GM12878 (cell line): ENCODE measurements at regions not wholly inside any gene's neighbourhood (a gene's known extent, or its start where the extent isn't known, plus 50 kb on each side); places are given as distances from the start of the nearest gene placed in this dataset.
"Not testable (repeated sequence)": the region's sequence is repeated elsewhere in the genome, so short reads cannot be mapped to it uniquely, and the experiment has no call there.

Source experiments
- ATAC-seq: fragments of 200-7000 bp; cut with Tn5 transposase; 3 replicates; pipeline ENCODE4 v1.9.1; 2020; ENCODE audit warnings: mild to moderate bottlenecking, moderate library complexity
- BruUV-seq: library from RNA; stranded (reverse); fragments of 400-500 nt; replicated peaks from 2 replicates; lab custom pipeline; 2021; lab: Mats Ljungman, UMichigan
- CTCF ChIA-PET: fragments of 300-600 bp; sonication (Branson Sonifier 250); formaldehyde crosslinking; extraction: SDS; loops from one replicate; lab custom pipeline; 2021; ENCODE audit warnings: inconsistent platforms; lab: Yijun Ruan, JAX
- POLR2A ChIA-PET: fragments of 350-600 bp; formaldehyde crosslinking; extraction: SDS; loops from one replicate; lab custom pipeline; 2021; ENCODE audit warnings: inconsistent platforms; lab: Charles Lee
- RAD21 ChIA-PET: fragments of 300-600 bp; sonication (Branson Sonifier 250); formaldehyde crosslinking; loops from one replicate; lab custom pipeline; 2023; ENCODE audit warnings: antibody characterized with exemption; ENCODE audit not compliant: unreplicated experiment; lab: Charles Lee
- SMC1A ChIA-PET: fragments of 300-600 bp; sonication (Branson Sonifier 250); formaldehyde crosslinking; loops from one replicate; lab custom pipeline; 2023; ENCODE audit not compliant: unreplicated experiment, uncharacterized antibody; lab: Charles Lee
- DNase-seq: peaks from one replicate; pipeline ENCODE4 v3.0.0-alpha.2; 2011; ENCODE audit warnings: low read depth, low spot score
- FAIRE-seq: peaks from 3 replicates; lab custom pipeline; 2011; peaks lifted over from hg19 to GRCh38; lab: Jason Lieb, UNC
- H2AFZ ChIP-seq: 2 replicates; pipeline ENCODE4 v1.6.0; 2011; ENCODE audit warnings: low read depth, low read length, control low read depth; ENCODE audit not compliant: control insufficient read depth
- H3K27ac ChIP-seq: 2 replicates; pipeline ENCODE4 v1.5.1; 2011; ENCODE audit warnings: control low read depth; ENCODE audit not compliant: control insufficient read depth, insufficient read depth
- H3K27me3 ChIP-seq, 2 experiments: replicated peaks in 1 of 2; 2 replicates each; pipeline versions ENCODE4 v1.6.0 to v1.6.1; 2011; ENCODE audit warnings: low read length in 1 of 2; ENCODE audit not compliant: control insufficient read depth in 2 of 2, insufficient read depth in 2 of 2
- H3K36me3 ChIP-seq, 2 experiments: 2 replicates each; pipeline ENCODE4 v1.5.1; 2011; ENCODE audit warnings: low read length in 1 of 2; ENCODE audit not compliant: control insufficient read depth in 2 of 2, insufficient read depth in 2 of 2
- H3K4me1 ChIP-seq: 2 replicates; pipeline ENCODE4 v1.6.1; 2011; ENCODE audit warnings: mild to moderate bottlenecking, low read length, moderate library complexity, mixed read lengths; ENCODE audit not compliant: control insufficient read depth, insufficient read depth
- H3K4me2 ChIP-seq: 2 replicates; pipeline ENCODE4 v1.6.0; 2011; ENCODE audit warnings: control low read depth; ENCODE audit not compliant: control insufficient read depth, insufficient read depth
- H3K4me3 ChIP-seq: fragments of 200-600 bp; sonication (generic); 2 replicates; pipeline ENCODE4 v1.5.1; 2016
- H3K79me2 ChIP-seq: 2 replicates; pipeline ENCODE4 v1.6.0; 2011; ENCODE audit warnings: low read length; ENCODE audit not compliant: control insufficient read depth, insufficient read depth
- H3K9ac ChIP-seq: 2 replicates; pipeline ENCODE4 v1.8.0; 2011; ENCODE audit warnings: low read length, control low read depth, mixed read lengths; ENCODE audit not compliant: control insufficient read depth, insufficient read depth
- H3K9me3 ChIP-seq: replicated peaks from 3 replicates; pipeline ENCODE4 v1.5.1; 2011; ENCODE audit warnings: mild to moderate bottlenecking, low read length; ENCODE audit not compliant: control insufficient read depth, insufficient read depth
- H4K20me1 ChIP-seq: 2 replicates; pipeline ENCODE4 v1.6.0; 2011; ENCODE audit not compliant: control insufficient read depth, insufficient read depth
- WGBS: methylation state at CpG from one replicate; pipeline ENCODE4 v1.1.6; 2016; ENCODE audit warnings: low lambda C conversion rate; ENCODE audit not compliant: insufficient replicate concordance, insufficient coverage; ENCODE audit errors: missing lambda C conversion rate; 5-methylcytosine and 5-hydroxymethylcytosine counted together
- in situ Hi-C: fragments of 300-500 bp; cut with MboI; formaldehyde crosslinking; loops from 9 replicates; pipeline ENCODE4 v1.14.3; 2018; ENCODE audit warnings: mixed read lengths
- intact Hi-C: fragments of 100-400 bp; cut with micrococcal nuclease; formaldehyde crosslinking; loops from one replicate; pipeline ENCODE4 v1.14.2; 2022; ENCODE audit not compliant: unreplicated experiment

- H3K27me3 ChIP-seq, RAD21 ChIA-PET, CTCF ChIA-PET, H3K4me3 ChIP-seq, SMC1A ChIA-PET, H3K4me2 ChIP-seq, intact Hi-C loops, POLR2A ChIA-PET, H3K9me3 ChIP-seq, BruUV-seq, H3K36me3 ChIP-seq, ATAC-seq, FAIRE-seq, in situ Hi-C loops, H4K20me1 ChIP-seq, H3K79me2 ChIP-seq, H2AFZ ChIP-seq, H3K9ac ChIP-seq, DNase-seq, H3K27ac ChIP-seq, H3K4me1 ChIP-seq: not testable (repeated sequence)
- WGBS: 36% methylated on average over 2 of the region's 3 CpGs
These were observed 158.8 kb upstream of the ZNG1F start for GRCh38 chr9:41347893-41348292.

- H3K4me1 ChIP-seq, DNase-seq, H3K27me3 ChIP-seq, H3K27ac ChIP-seq, H3K79me2 ChIP-seq, intact Hi-C loops, POLR2A ChIA-PET, H2AFZ ChIP-seq, RAD21 ChIA-PET, H3K4me3 ChIP-seq, CTCF ChIA-PET, H3K9me3 ChIP-seq, H3K9ac ChIP-seq, SMC1A ChIA-PET, H3K4me2 ChIP-seq, BruUV-seq, ATAC-seq, H3K36me3 ChIP-seq, FAIRE-seq, H4K20me1 ChIP-seq, in situ Hi-C loops: not testable (repeated sequence)
- WGBS: 8% methylated on average over 2 of the region's 5 CpGs
These were observed 143.4 kb upstream of the ZNG1F start for GRCh38 chr9:41332562-41332961.

DNA sequence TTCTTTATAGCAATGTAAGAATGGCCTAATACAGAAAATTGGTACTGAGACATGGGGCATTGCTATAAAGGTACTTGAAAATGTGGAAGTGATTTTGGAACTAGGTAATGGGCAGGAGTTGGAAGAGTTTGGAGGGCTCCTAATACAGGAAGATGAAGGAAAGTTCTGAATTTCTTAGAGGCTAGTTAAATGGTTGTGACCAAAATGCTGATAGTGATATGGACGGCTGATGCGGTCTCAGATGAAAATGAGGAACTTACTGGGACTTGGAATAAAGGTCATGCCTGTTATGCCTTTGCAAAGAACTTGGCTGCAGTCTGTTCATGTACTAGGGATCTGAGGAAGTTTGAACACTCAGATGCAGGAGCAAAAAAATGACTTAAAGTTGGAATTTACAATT is 132.2 kb upstream of the ZNG1F start:
- H3K4me3 ChIP-seq, H3K36me3 ChIP-seq, in situ Hi-C loops, CTCF ChIA-PET, SMC1A ChIA-PET, intact Hi-C loops, DNase-seq, ATAC-seq, RAD21 ChIA-PET, H4K20me1 ChIP-seq, H3K9me3 ChIP-seq, POLR2A ChIA-PET, H3K27ac ChIP-seq, H3K4me2 ChIP-seq, H3K4me1 ChIP-seq, BruUV-seq, FAIRE-seq, H3K9ac ChIP-seq, H3K27me3 ChIP-seq, H2AFZ ChIP-seq, H3K79me2 ChIP-seq: not testable (repeated sequence)
- 28% methylated on average over 2 of the region's 2 CpGs for WGBS

DNA sequence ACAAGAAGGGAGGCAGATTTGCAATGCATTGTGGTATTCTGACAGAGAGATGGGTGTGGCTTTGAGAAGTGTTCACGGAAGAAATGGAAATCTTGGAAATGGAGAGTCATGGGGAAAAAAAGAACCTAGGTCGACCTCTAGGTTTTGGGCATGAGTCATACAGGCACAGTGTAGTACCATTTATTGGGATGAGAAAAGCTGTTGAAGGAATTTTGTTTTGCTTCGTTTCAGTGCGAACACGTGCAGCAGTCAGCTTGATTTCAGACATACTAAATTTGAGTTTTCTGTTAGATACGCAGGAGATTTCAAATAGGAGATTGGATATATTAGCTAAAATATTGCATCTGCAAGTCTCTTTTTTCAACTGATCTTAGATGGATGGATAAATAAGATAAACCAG is 119.8 kb upstream of the ZNG1F start:
- H3K9me3 ChIP-seq, H3K4me1 ChIP-seq, CTCF ChIA-PET, intact Hi-C loops, BruUV-seq, H4K20me1 ChIP-seq, DNase-seq, H3K79me2 ChIP-seq, POLR2A ChIA-PET, H3K9ac ChIP-seq, H3K27me3 ChIP-seq, RAD21 ChIA-PET, H3K4me3 ChIP-seq, ATAC-seq, FAIRE-seq, H2AFZ ChIP-seq, SMC1A ChIA-PET, H3K4me2 ChIP-seq, H3K36me3 ChIP-seq, in situ Hi-C loops, H3K27ac ChIP-seq: not testable (repeated sequence)
- 57% methylated on average over 6 of the region's 6 CpGs for WGBS
